Common myeloid progenitor, CD34-positive (primary cell): ENCODE measurements at regions not wholly inside any gene's neighbourhood (a gene's known extent, or its start where the extent isn't known, plus 50 kb on each side); places are given as distances from the start of the nearest gene placed in this dataset.

Source experiments
- CTCF ChIA-PET: fragments of 350-600 bp; sonication (Branson Sonifier 250); formaldehyde crosslinking; loops from one replicate; lab custom pipeline; 2021; ENCODE audit warnings: antibody characterized with exemption; lab: Charles Lee
- POLR2A ChIA-PET: fragments of 350-600 bp; sonication (Branson Sonifier 250); formaldehyde crosslinking; loops from one replicate; lab custom pipeline; 2021; ENCODE audit warnings: antibody characterized with exemption; lab: Charles Lee
- DNase-seq, 3 donors: peaks; one replicate each; pipeline versions ENCODE4 v3.0.0 to v3.0.0-alpha.2; 2013
- H3K27ac ChIP-seq, 2 experiments: 1 replicate in 1 of 2; 2 replicates in 1 of 2; pipeline ENCODE4 v1.7.0; 2013; ENCODE audit warnings: inconsistent platforms in 2 of 2, low read length in 2 of 2, mild to moderate bottlenecking in 2 of 2, low read depth in 1 of 2, moderate library complexity in 1 of 2; ENCODE audit not compliant: severe bottlenecking in 2 of 2, insufficient read depth in 1 of 2, poor library complexity in 1 of 2
- H3K27me3 ChIP-seq, 5 experiments: replicated peaks in 2 of 5; 1 replicate in 3 of 5; 2 replicates in 2 of 5; pipeline versions ENCODE4 v1.6.1 to v1.7.0; 2013; ENCODE audit warnings: low read length in 4 of 5, mild to moderate bottlenecking in 2 of 5, moderate library complexity in 2 of 5, inconsistent platforms in 1 of 5; ENCODE audit not compliant: insufficient read depth in 5 of 5, control insufficient read depth in 4 of 5
- H3K36me3 ChIP-seq, 4 experiments: 1 replicate in 2 of 4; 2 replicates in 2 of 4; pipeline versions ENCODE4 v1.6.1 to v1.7.0; 2013; ENCODE audit warnings: low read length in 3 of 4, control low read depth in 1 of 4, mild to moderate bottlenecking in 1 of 4; ENCODE audit not compliant: control insufficient read depth in 4 of 4, insufficient read depth in 4 of 4
- H3K4me1 ChIP-seq, 4 experiments: 1 replicate in 3 of 4; 2 replicates in 1 of 4; pipeline versions ENCODE4 v1.6.1 to v1.7.1; 2013; ENCODE audit warnings: low read length in 3 of 4, mild to moderate bottlenecking in 3 of 4, control low read depth in 1 of 4, inconsistent platforms in 1 of 4, moderate library complexity in 1 of 4; ENCODE audit not compliant: control insufficient read depth in 4 of 4, insufficient read depth in 4 of 4; ENCODE audit errors: control extremely low read depth in 1 of 4
- H3K4me3 ChIP-seq, 7 experiments: 1 replicate in 4 of 7; 2 replicates in 3 of 7; pipeline versions ENCODE4 v1.5.1 to v1.7.0; 2013; ENCODE audit warnings: mild to moderate bottlenecking in 7 of 7, low read length in 6 of 7, moderate library complexity in 6 of 7, inconsistent platforms in 2 of 7, low read depth in 2 of 7, control low read depth in 1 of 7; ENCODE audit not compliant: insufficient read depth in 4 of 7, control insufficient read depth in 1 of 7; ENCODE audit errors: extremely low read depth in 1 of 7
- H3K9me3 ChIP-seq, 5 experiments: 1 replicate in 4 of 5; 2 replicates in 1 of 5; pipeline versions ENCODE4 v1.6.1 to v1.7.1; 2013; ENCODE audit warnings: low read length in 4 of 5, mild to moderate bottlenecking in 2 of 5, inconsistent platforms in 1 of 5, low read depth in 1 of 5, moderate library complexity in 1 of 5; ENCODE audit not compliant: control insufficient read depth in 4 of 5, insufficient read depth in 2 of 5; ENCODE audit errors: control extremely low read depth in 1 of 5
- WGBS: methylation state at CpG from one replicate; pipeline ENCODE4 v1.1.5; 2013; ENCODE audit not compliant: insufficient coverage; 5-methylcytosine and 5-hydroxymethylcytosine counted together

DNA sequence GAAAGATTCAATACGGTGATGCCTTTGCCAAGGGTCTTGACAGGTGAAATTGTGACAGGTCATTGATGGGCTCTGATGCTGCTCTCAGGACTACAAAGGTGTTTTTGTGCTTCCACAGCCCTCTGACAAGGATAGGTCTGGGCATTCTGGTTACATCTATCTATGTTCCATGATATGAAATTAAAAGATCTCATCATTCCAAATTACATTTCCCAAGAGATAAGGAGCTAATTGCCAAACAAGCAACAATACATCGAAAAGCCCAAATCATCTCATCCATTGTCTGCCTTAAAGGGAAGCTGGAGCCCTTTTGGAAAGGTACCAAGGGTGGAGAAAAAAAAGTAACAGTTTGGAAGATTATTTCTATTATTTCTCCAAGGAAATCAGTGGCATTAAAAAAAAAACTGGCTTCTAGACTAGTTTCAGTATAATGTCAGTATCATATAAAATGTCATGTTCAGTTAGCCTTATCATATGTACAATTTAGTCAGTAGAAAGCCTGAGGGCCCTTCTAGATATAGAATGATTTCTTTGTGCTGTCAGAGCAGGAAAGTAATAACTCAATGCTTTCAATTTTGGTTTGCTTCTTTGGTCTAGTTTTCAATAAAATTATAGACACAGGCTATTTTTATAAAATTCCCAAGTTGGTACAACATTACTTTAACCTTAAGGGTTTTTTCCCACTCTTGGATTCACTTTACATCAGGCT, 224.5 kb upstream of the GPRIN3 start:
- DNase-seq: no peak
- Histone ChIP-seq H3K27ac (no peak overlapping the region), H3K4me1 (peaks cover 2 to 12% (median 9%) of the 10 kb centered on the region in 4 experiments), H3K4me3 (no peak overlapping the region), H3K36me3 (no peaks in the 10 kb centered on the region), H3K9me3 (peaks cover 0 to 8% (median 0%) of the 10 kb centered on the region in 5 experiments), H3K27me3 (no peaks in the 10 kb centered on the region)
- WGBS: 100% methylated on average over 1 of the region's 2 CpGs
- ChIA-PET POLR2A (no interaction called here), CTCF (interaction anchor here (0.6 to 1.7 kb wide), 3 partner anchors 10 to 395 kb away, joined by 3 to 6 read pairs (median 4); no protein-coding TSS in a partner anchor)

- POLR2A ChIA-PET: interaction anchor here (1.0 kb wide), 1 partner anchor 39 kb away, joined by 3 read pairs; no protein-coding TSS in a partner anchor
Measured at GRCh38 chr4:89528526-89529133, 221.0 kb upstream of the GPRIN3 start.

GRCh38 chr4:89521826-89522225, 214.2 kb upstream of the GPRIN3 start:
- POLR2A ChIA-PET: no interaction called here
- DNase-seq: no peak

More at GRCh38 chr4:89528526-89529133, 221.0 kb upstream of the GPRIN3 start:
- DNase-seq: peak; percentile 36 to 94 (median 89)
- no peak overlapping the region for H3K27ac ChIP-seq
- no peaks in the 10 kb centered on the region for H3K36me3 ChIP-seq
- no peaks in the 10 kb centered on the region for H3K9me3 ChIP-seq
- peaks cover 2 to 12% (median 9%) of the 10 kb centered on the region in 4 experiments for H3K4me1 ChIP-seq
- H3K4me3 ChIP-seq: peak overlapping the region in 1 of 7 experiments; percentile 7
- CTCF ChIA-PET: interaction anchor here (0.8 to 3.7 kb wide), 4 partner anchors 12 to 93 kb away, joined by 4 to 17 read pairs (median 6); no protein-coding TSS in a partner anchor
- WGBS: 8% methylated on average over 2 of the region's 4 CpGs
- no peaks in the 10 kb centered on the region for H3K27me3 ChIP-seq

GRCh38 chr4:89519771-89520320, 212.2 kb upstream of the GPRIN3 start:
- no peaks in the 10 kb centered on the region for H3K4me1 ChIP-seq
- H3K27me3 ChIP-seq: no peaks in the 10 kb centered on the region
- ChIA-PET POLR2A (no interaction called here), CTCF (no interaction called here)
- 100% methylated on average over 2 of the region's 3 CpGs for WGBS
- no peaks in the 10 kb centered on the region for H3K9me3 ChIP-seq
- no peaks in the 10 kb centered on the region for H3K36me3 ChIP-seq
- H3K4me3 ChIP-seq: no peak overlapping the region
- H3K27ac ChIP-seq: no peak overlapping the region
- DNase-seq: no peak

More at GRCh38 chr4:89521826-89522225, 214.2 kb upstream of the GPRIN3 start:
- Histone ChIP-seq H3K27me3 (no peaks in the 10 kb centered on the region), H3K36me3 (no peaks in the 10 kb centered on the region), H3K9me3 (no peaks in the 10 kb centered on the region), H3K4me1 (no peaks in the 10 kb centered on the region), H3K27ac (no peak overlapping the region), H3K4me3 (no peak overlapping the region)
- CTCF ChIA-PET: no interaction called here
- 83% methylated on average over 1 of the region's 4 CpGs for WGBS

GRCh38 chr4:89518259-89518658, 210.7 kb upstream of the GPRIN3 start:
- POLR2A ChIA-PET: no interaction called here
- no peaks in the 10 kb centered on the region for H3K27me3 ChIP-seq
- H3K9me3 ChIP-seq: no peaks in the 10 kb centered on the region
- no peaks in the 10 kb centered on the region for H3K36me3 ChIP-seq
- no peak overlapping the region for H3K27ac ChIP-seq
- no peak for DNase-seq
- no peak overlapping the region for H3K4me3 ChIP-seq
- CTCF ChIA-PET: no interaction called here
- 96% methylated on average over 4 of the region's 4 CpGs for WGBS
- no peaks in the 10 kb centered on the region for H3K4me1 ChIP-seq

- no peaks in the 10 kb centered on the region for H3K36me3 ChIP-seq
- no peak overlapping the region for H3K4me3 ChIP-seq
- H3K27me3 ChIP-seq: no peaks in the 10 kb centered on the region
- DNase-seq: no peak
- ChIA-PET POLR2A (no interaction called here), CTCF (no interaction called here)
- H3K9me3 ChIP-seq: no peaks in the 10 kb centered on the region
- no CpG with 5 or more reads among the region's 3 CpGs for WGBS
- peaks cover 0 to 4% (median 3%) of the 10 kb centered on the region in 4 experiments for H3K4me1 ChIP-seq
- H3K27ac ChIP-seq: no peak overlapping the region
Measured at GRCh38 chr4:89514811-89515210, 207.2 kb upstream of the GPRIN3 start.

DNA sequence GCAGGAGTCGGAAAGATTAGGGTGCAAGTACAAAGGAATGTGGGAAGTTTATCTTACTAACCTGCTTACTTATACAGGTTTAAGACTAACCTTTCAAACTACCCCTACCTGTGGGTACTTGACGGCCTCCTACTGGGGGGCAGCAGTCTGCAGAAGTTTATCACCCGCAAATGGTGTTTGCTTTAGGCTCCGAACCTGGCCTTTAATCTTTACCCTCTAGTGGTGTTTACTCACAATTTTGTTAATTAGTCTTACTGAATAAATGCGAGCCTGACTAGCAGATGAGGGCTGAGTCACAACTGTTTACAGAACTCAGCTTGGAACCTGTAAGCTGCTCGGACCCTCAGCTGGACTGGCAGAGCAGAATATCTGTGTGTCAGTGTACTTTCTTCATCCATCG, 204.2 kb upstream of the GPRIN3 start:
- H3K27me3 ChIP-seq: no peaks in the 10 kb centered on the region
- WGBS: 100% methylated on average over 5 of the region's 7 CpGs

More for the DNA sequence above, 204.2 kb upstream of the GPRIN3 start:
- no peak for DNase-seq
- ChIA-PET CTCF (interaction anchor here (1.0 kb wide), 1 partner anchor 14 kb away, joined by 3 read pairs; no protein-coding TSS in a partner anchor), POLR2A (no interaction called here)
- Histone ChIP-seq H3K36me3 (no peaks in the 10 kb centered on the region), H3K4me3 (no peak overlapping the region), H3K9me3 (peaks cover 0 to 9% (median 2%) of the 10 kb centered on the region in 5 experiments), H3K4me1 (peaks cover 3 to 13% (median 9%) of the 10 kb centered on the region in 4 experiments), H3K27ac (no peak overlapping the region)
